ENCODE measurements at regions not wholly inside any gene's neighbourhood (a gene's known extent, or its start where the extent isn't known, plus 50 kb on each side); places are given as distances from the start of the nearest gene placed in this dataset.

DNA sequence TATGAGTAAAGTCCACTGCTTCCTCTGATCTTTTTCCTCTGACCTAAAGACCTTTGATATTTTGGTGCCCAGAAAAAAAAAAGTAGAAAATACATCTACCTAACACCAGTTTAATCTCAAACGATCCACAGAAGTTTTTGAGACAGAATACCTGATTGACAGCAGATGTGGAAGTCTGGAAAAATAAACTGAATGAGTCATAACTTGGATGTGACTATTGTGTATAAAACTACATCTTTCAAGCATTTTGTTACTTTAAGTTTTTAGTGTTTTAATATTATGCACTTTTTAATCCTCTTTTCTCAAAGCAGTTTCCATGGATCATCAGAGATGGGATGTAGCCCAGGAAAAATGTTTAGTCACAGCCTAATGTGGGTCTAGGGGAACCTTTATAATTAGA lies 216.1 kb downstream of the SLITRK1 start:
- TF ChIP-seq, protein P1, sequence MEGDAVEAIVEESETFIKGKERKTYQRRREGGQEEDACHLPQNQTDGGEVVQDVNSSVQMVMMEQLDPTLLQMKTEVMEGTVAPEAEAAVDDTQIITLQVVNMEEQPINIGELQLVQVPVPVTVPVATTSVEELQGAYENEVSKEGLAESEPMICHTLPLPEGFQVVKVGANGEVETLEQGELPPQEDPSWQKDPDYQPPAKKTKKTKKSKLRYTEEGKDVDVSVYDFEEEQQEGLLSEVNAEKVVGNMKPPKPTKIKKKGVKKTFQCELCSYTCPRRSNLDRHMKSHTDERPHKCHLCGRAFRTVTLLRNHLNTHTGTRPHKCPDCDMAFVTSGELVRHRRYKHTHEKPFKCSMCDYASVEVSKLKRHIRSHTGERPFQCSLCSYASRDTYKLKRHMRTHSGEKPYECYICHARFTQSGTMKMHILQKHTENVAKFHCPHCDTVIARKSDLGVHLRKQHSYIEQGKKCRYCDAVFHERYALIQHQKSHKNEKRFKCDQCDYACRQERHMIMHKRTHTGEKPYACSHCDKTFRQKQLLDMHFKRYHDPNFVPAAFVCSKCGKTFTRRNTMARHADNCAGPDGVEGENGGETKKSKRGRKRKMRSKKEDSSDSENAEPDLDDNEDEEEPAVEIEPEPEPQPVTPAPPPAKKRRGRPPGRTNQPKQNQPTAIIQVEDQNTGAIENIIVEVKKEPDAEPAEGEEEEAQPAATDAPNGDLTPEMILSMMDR (tag by site-specific recombination; IDR thresholded peaks at IDR 0.05), result no peak
- TF ChIP-seq SALL2 (tag by site-specific recombination; IDR thresholded peaks at IDR 0.05; ENCODE audit: borderline replicate concordance), result no peak
- TF ChIP-seq, protein P2, sequence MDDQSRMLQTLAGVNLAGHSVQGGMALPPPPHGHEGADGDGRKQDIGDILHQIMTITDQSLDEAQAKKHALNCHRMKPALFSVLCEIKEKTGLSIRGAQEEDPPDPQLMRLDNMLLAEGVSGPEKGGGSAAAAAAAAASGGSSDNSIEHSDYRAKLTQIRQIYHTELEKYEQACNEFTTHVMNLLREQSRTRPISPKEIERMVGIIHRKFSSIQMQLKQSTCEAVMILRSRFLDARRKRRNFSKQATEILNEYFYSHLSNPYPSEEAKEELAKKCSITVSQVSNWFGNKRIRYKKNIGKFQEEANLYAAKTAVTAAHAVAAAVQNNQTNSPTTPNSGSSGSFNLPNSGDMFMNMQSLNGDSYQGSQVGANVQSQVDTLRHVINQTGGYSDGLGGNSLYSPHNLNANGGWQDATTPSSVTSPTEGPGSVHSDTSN (CRISPR knock-in tag; IDR thresholded peaks at IDR 0.05), result no peak
- TF ChIP-seq KLF7 (tag by site-specific recombination; IDR thresholded peaks at IDR 0.05; ENCODE audit: borderline replicate concordance), result no peak
